DOHH2 (cell line): ENCODE measurements at regions not wholly inside any gene's neighbourhood (a gene's known extent, or its start where the extent isn't known, plus 50 kb on each side); places are given as distances from the start of the nearest gene placed in this dataset.

Source experiments
- H3F3A ChIP-seq: fragments of 200-600 bp; sonication (generic), shearing (Covaris generic); 2 replicates; pipeline ENCODE4 v1.6.0; 2016; ENCODE audit warnings: antibody characterized with exemption, mild to moderate bottlenecking; ENCODE audit not compliant: control insufficient read depth, insufficient read depth
- H3K27ac ChIP-seq: fragments of 200-600 bp; sonication (generic); 2 replicates; pipeline ENCODE4 v1.5.1; 2014; ENCODE audit warnings: low read depth, mild to moderate bottlenecking, low read length, moderate library complexity
- H3K27me3 ChIP-seq: fragments of 200-600 bp; sonication (generic); 2 replicates; pipeline ENCODE4 v1.6.1; 2014; ENCODE audit warnings: mild to moderate bottlenecking, low read length, mixed read lengths; ENCODE audit not compliant: control insufficient read depth
- H3K36me3 ChIP-seq: fragments of 200-600 bp; sonication (generic); 2 replicates; pipeline ENCODE4 v1.6.1; 2014; ENCODE audit warnings: mild to moderate bottlenecking, low read length, moderate library complexity, mixed read lengths; ENCODE audit not compliant: control insufficient read depth
- H3K4me1 ChIP-seq: fragments of 200-600 bp; sonication (generic); 2 replicates; pipeline ENCODE4 v1.6.1; 2014; ENCODE audit warnings: mild to moderate bottlenecking, low read length, mixed read lengths; ENCODE audit not compliant: control insufficient read depth
- H3K4me2 ChIP-seq: fragments of 200-600 bp; sonication (generic); 2 replicates; pipeline ENCODE4 v1.6.0; 2014; ENCODE audit warnings: mild to moderate bottlenecking, low read length, moderate library complexity
- H3K4me3 ChIP-seq: fragments of 200-600 bp; sonication (generic); 2 replicates; pipeline ENCODE4 v1.5.1; 2014; ENCODE audit warnings: mild to moderate bottlenecking, low read length, mixed read lengths
- H3K79me2 ChIP-seq: fragments of 200-600 bp; sonication (generic); 2 replicates; pipeline ENCODE4 v1.6.1; 2014; ENCODE audit warnings: mild to moderate bottlenecking, low read length, mixed read lengths; ENCODE audit not compliant: control insufficient read depth
- H3K9me2 ChIP-seq: fragments of 200-600 bp; sonication (generic); replicated peaks from 2 replicates; pipeline ENCODE4 v1.6.1; 2014; ENCODE audit warnings: mild to moderate bottlenecking, low read length, mixed read lengths; ENCODE audit not compliant: control insufficient read depth
- H3K9me3 ChIP-seq: fragments of 200-600 bp; sonication (generic); 2 replicates; pipeline ENCODE4 v1.6.1; 2014; ENCODE audit warnings: antibody characterized with exemption, low read length, mixed read lengths; ENCODE audit not compliant: control insufficient read depth, insufficient read depth
- H4K20me1 ChIP-seq: fragments of 200-600 bp; sonication (generic); 2 replicates; pipeline ENCODE4 v1.6.0; 2014; ENCODE audit warnings: low read depth, mild to moderate bottlenecking, antibody characterized with exemption, low read length, moderate library complexity; ENCODE audit not compliant: control insufficient read depth, insufficient read depth
- EZH2phosphoT487 ChIP-seq: fragments of 200-600 bp; sonication (generic); IDR thresholded peaks from 2 replicates; pipeline ENCODE4 v1.6.1; 2017; ENCODE audit warnings: borderline replicate concordance, mild to moderate bottlenecking, antibody characterized with exemption, low read length, moderate library complexity, mixed read lengths
- TF ChIP-seq, protein P1 (sequence below): fragments of 200-600 bp; sonication (generic); IDR thresholded peaks from one replicate; pipeline ENCODE4 v1.5.1; 2014; ENCODE audit warnings: antibody characterized with exemption, mild to moderate bottlenecking, low read depth, low read length; ENCODE audit not compliant: poor library complexity, severe bottlenecking

DNA sequence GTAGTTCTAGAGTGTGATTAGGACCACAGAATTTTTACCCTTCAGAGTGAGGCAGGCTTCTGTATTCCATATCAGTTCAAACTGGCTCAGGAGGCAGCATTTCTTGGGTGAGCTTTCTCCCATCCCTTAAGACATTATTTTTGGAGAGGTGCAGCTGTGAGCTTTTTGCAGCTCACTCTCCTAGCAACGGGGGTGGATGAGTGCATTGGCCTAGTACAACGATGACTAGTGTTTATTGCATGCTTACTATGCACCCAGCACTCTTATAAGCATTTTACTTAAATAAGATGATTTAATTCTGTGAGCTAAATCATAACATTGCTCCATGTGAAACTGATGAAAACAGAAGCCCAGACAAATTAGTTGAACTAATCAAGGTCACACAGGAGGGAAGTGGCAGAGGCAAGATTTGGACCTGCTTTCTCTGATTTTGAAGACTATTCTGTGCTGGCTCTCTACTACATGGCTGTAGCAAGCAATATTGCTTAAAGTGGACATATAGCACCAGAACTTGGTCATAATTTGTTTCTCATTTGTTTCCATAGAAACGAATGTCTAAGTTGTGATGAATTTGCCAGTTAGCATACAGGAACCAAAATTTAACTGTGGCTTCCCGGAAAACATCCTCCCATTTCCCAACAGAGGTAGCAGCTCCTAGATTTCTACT is 372.1 kb upstream of the RIOK2 start:
- Histone ChIP-seq H3K27ac (no peak overlapping the region), H3K4me1 (no peaks in the 10 kb centered on the region), H3K4me2 (no peak overlapping the region), H3K79me2 (no peaks in the 10 kb centered on the region), H3K36me3 (no peaks in the 10 kb centered on the region), H3F3A (no peaks in the 10 kb centered on the region), H3K27me3 (no peaks in the 10 kb centered on the region), H3K9me2 (no peaks in the 10 kb centered on the region), H3K4me3 (no peak overlapping the region), H4K20me1 (no peaks in the 10 kb centered on the region), H3K9me3 (no peaks in the 10 kb centered on the region)
- no peak for TF ChIP-seq EZH2phosphoT487

DNA sequence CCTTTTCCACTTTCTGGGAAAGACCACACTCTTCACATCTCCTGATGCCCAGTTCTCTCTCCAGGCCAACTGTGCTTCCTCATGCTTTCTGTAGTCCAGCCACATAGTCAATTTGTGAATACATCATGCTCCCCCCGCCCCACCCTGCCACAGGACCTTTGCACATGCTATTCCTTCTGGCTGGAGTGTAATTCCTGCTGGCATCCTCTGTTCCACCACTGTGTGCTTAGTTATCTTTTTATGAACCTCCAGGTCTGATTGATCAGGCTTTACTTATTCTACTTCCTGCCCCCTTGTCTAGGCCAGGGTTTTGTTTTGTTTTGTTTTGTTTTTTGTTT is 372.6 kb upstream of the RIOK2 start:
- Histone ChIP-seq H4K20me1 (no peaks in the 10 kb centered on the region), H3K79me2 (no peaks in the 10 kb centered on the region), H3K27ac (no peak overlapping the region), H3K4me1 (no peaks in the 10 kb centered on the region), H3F3A (no peaks in the 10 kb centered on the region), H3K4me2 (no peak overlapping the region), H3K9me2 (no peaks in the 10 kb centered on the region), H3K36me3 (no peaks in the 10 kb centered on the region), H3K9me3 (no peaks in the 10 kb centered on the region), H3K4me3 (no peak overlapping the region), H3K27me3 (no peaks in the 10 kb centered on the region)
- no peak for TF ChIP-seq EZH2phosphoT487
- TF ChIP-seq, protein P1, sequence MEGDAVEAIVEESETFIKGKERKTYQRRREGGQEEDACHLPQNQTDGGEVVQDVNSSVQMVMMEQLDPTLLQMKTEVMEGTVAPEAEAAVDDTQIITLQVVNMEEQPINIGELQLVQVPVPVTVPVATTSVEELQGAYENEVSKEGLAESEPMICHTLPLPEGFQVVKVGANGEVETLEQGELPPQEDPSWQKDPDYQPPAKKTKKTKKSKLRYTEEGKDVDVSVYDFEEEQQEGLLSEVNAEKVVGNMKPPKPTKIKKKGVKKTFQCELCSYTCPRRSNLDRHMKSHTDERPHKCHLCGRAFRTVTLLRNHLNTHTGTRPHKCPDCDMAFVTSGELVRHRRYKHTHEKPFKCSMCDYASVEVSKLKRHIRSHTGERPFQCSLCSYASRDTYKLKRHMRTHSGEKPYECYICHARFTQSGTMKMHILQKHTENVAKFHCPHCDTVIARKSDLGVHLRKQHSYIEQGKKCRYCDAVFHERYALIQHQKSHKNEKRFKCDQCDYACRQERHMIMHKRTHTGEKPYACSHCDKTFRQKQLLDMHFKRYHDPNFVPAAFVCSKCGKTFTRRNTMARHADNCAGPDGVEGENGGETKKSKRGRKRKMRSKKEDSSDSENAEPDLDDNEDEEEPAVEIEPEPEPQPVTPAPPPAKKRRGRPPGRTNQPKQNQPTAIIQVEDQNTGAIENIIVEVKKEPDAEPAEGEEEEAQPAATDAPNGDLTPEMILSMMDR, result no peak

DNA sequence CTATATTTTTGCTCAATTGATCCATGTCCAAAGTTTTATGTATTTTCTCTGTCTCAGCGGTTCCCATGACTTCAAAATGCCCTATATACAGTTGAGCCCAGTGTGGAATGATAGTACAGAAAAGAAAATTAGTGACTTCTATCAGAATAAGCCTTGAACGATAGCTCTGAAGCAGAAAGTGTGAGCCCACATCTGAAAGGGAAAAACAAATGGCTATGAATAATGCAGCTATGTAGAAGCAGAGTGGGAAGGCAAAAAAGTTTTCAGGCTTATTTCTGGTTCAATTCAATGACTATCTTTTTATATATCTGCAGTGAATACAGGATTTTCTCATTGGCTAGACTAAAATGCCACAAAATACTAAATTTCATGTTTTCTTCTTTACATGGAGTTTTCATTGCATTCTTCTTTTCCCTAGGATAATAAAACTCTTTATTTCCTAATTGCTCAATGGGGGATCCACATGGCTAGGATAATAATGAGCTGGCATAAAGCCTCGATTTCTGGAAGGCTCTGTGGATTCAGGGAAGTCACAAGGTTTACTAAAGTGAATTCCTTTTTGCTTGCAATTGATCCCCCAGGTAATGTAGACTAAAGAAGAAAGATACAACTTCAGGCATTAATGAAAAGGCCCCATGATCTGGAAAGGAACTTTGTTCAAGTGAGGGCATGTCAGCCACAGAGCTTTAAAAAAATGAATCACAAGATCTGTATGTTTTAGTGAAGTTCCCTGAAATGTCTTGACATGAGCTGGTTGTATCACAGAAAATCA is 377.0 kb upstream of the RIOK2 start:
- H3K79me2 ChIP-seq, result no peaks in the 10 kb centered on the region
- H3K36me3 ChIP-seq, result no peaks in the 10 kb centered on the region
- H3K27me3 ChIP-seq, result no peaks in the 10 kb centered on the region
- H3K4me3 ChIP-seq, result no peak overlapping the region
- no peaks in the 10 kb centered on the region for H3F3A ChIP-seq
- H3K9me3 ChIP-seq, result no peaks in the 10 kb centered on the region
- H3K27ac ChIP-seq, result no peak overlapping the region
- H3K9me2 ChIP-seq, result no peaks in the 10 kb centered on the region
- no peaks in the 10 kb centered on the region for H4K20me1 ChIP-seq
- no peaks in the 10 kb centered on the region for H3K4me1 ChIP-seq
- TF ChIP-seq EZH2phosphoT487, result no peak
- TF ChIP-seq, protein P1, result no peak
- H3K4me2 ChIP-seq, result no peak overlapping the region

DNA sequence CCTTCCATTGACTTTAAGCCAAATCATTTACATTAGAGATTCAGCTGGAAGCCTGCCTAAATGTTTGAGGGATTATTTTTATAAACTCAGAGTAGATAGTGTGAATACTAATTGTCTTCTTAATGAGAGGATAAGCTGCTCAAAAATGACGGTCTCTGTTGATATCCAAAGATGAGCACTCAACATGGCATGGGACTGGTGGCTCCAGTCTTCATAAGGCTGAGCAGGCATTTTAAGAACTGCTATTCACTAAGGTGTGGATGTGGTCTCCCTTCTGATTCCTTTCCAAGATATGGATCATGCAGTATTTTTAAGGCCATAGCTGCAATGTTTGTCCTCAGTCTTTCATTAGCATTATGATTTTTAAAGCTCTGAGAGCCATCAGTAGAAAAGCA is 377.5 kb upstream of the RIOK2 start:
- Histone ChIP-seq H3K27me3 (no peaks in the 10 kb centered on the region), H3K36me3 (no peaks in the 10 kb centered on the region), H3K4me3 (no peak overlapping the region), H3F3A (no peaks in the 10 kb centered on the region), H4K20me1 (no peaks in the 10 kb centered on the region), H3K9me3 (no peaks in the 10 kb centered on the region), H3K9me2 (no peaks in the 10 kb centered on the region), H3K27ac (no peak overlapping the region), H3K4me1 (no peaks in the 10 kb centered on the region), H3K4me2 (no peak overlapping the region), H3K79me2 (no peaks in the 10 kb centered on the region)
- no peak for TF ChIP-seq EZH2phosphoT487
- TF ChIP-seq, protein P1, result no peak
